GM21529 (cell line): ENCODE measurements at regions not wholly inside any gene's neighbourhood (a gene's known extent, or its start where the extent isn't known, plus 50 kb on each side); places are given as distances from the start of the nearest gene placed in this dataset.

Experiments
- ATAC-seq: cut with Tn5 transposase; IDR thresholded peaks from one replicate; pipeline ENCODE4 v1.9.1; 2021; ENCODE audit not compliant: unreplicated experiment

DNA sequence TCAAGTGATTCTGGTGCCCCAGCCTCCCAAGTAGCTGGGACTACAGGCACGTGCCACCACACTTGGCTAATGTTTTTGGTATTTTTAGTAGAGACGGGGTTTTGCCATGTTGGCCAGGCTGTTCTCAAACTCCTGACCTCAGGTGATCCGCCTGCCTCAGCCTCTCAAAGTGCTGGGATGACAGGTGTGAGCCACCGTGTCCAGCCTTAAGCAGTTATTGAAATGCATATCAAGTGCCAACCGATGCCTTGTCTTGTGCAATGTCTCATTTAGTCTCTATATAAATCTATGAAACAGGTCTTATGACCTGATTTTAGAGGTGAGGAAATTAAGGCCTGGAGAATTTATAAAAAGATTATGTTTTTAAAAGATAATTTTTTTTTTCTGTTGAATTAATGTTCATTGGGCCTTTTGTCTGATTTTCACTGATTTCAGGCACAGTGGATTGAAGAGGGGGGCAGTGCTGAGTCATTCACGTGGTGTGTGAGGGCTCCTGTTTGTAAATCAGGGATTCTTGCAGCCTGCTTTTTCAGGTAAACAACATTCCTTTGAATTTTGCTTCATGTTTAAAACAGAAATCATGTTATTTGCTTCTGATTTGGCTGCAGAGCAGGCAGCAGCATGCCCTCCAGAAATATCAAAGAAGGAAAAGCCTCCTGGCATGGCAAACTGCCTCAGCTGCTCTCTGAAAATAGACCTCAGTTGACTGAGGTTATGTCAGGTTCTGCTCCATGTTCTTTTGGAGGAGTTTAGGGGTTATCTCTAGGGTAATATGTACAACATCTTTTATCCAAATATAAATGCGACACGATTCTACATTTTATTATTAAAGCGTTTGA, 407.0 kb upstream of the RGMA start:
- ATAC-seq: no peak

DNA sequence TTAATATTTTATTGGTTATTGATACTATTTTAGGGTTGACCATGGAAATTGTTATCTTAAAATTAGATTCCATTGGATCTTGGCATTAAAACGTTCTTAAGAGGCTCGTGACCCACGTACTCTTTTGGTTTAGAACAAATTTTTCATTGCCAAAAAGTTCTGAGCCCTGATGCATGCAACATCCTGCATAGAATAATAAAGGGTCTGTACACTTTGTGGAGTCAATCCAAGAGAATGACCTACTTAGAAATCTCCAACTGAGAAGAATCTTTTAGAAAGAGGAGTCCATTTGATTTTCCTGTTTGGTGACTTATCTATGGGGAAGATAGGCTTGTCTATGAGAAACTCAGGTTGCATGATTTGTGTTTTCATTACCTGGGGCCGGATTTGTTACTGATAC, 404.2 kb upstream of the RGMA start:
- no peak for ATAC-seq

DNA sequence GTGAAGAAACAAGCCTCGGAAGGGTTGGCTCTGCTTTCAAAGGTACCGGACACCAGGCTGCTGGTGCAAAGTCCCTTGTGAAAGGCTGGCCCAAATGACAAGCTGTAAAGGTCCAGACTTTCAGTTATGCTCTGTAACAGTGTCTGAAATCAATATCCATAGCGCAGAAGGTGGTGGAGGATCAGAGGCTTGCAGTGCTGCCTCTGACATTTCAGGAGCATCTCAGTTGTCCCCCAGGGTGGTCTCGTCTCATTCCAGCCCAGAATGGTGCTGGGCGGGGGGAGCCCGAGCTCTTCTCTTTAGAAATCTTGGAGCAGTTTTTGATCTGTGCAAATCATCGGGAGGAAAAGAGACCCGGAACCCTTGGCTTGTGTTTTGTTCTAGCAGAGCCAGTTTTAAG, 402.3 kb upstream of the RGMA start:
- ATAC-seq: no peak

DNA sequence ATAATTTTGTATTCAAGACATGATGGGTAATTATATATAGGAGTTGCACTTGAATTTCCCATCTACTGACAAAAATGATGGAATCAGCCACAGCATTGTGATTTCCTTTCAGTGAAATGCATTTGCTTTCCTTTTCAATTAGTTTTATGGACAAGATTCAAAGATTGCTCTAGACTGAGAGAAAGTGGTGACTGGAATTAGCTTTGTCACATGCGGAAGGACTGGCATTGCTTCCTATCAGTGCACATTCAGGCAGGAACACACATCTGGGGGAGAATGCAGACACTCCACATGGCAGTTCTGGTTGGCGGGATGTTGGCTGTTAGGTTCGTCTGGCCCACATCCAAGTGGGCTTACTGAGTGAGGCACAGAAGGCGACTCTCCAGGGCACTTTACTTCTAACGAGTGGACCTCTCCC, 399.3 kb upstream of the RGMA start:
- ATAC-seq: no peak

DNA sequence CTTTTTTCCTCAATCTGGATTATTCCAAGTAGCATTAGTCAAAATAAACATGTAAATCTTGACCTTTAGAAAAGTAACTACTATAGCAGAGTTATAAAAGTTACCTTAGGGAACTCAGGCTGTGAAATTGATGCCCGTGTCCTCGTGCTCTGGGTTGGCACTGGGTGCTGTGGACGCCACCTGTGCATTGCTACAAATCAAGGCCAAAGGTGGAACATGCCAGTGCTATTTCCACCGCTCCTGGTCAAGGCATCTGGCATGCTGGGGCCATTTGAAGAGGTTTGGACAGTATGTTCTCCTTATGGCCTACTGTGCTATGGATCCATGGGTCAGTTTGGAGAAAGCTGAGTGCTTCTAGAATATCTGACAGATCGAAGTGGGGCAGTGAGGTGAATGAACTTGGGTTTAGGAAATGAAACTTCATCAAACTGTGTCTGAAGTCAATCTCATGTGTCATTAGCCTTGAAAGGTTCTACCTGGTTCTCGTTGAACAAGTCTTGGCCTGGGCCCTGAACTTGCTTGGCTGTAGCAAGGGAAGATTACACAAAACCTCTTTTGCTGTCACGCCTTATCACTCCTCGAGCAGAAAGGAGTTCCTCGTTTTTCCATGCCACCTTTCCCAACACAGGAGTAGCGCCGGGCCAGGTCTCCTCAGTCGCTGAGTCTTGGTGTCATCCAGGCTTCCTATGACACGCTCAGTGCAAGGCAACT, 397.6 kb upstream of the RGMA start:
- ATAC-seq: no peak

DNA sequence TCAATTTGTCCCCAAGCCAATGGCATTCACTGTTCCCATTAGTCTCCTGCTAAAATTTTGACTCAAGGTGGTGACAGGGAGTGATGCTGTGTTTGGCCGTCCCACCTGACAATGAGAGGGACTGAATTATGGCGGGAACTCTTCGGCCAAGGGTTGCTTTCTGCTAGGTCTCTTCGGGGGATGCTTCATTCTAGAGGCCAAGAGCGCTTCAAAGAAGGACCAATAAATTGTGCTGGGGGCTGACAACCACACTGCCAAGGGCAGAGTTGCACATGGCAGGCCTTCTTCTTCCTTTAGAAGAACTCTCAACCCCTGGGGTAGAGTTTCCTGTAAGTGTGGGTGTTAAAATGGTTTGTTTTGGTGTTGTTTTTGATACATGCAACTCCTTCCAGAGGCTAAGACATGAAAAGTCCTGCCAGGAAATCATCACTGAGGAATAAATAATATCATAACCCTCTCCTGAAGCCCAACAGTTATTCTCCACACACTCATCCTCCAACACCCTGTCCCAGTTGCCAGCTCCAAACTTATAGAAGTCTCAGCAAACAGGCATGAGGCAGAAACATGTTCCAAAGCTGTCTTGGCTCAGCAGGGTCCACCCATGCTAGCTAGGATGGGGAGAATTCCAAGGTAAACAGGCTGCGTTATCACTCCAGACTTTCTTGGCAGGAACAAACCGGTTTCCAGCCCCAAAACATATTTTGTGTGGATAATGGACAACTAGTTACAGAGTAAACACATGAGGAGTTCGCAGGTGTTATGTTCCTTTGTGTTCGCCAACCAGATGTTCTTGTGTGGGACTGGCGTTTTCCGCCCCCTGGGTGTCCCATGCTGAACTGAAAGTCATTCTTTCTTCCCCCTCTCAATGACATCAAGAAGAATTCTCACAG, 396.7 kb upstream of the RGMA start:
- no peak for ATAC-seq

DNA sequence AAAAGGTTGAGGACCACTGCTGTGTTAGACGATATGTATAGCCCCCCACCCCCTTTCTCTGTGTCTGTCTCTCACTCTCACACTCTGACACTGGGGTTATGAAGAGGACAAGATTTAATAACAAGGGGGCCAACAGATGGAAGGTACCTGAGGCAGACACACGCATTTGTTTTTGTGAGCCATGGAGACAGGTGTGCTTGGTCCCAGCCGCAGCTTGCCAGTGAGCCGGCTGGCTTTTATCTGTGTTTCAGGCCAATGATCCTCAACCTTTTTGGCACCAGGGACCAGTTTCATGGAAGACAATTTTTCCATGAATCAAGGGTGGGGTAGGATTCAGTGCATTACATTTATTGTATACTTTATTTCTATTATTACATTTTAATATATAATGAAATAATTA, 394.9 kb upstream of the RGMA start:
- ATAC-seq: no peak

DNA sequence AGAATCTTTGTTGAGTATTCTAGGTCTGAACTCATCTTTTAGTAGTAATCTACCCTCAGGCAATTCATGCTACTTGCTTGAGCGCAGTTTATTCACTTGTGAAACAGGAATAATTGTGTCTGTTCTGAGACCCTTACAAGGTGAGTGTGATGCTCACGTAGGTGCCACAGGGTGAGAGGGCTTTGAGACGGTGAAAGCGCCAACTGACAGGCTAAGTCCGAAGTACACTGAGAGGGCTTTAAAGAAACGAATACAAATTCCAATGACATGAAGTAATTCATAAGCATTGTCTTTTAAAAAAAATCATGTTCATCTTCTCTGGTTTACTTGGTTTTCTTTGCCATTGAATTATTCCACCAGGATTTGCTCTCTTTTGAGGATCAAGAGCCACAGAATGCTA, 393.7 kb upstream of the RGMA start:
- ATAC-seq: no peak

DNA sequence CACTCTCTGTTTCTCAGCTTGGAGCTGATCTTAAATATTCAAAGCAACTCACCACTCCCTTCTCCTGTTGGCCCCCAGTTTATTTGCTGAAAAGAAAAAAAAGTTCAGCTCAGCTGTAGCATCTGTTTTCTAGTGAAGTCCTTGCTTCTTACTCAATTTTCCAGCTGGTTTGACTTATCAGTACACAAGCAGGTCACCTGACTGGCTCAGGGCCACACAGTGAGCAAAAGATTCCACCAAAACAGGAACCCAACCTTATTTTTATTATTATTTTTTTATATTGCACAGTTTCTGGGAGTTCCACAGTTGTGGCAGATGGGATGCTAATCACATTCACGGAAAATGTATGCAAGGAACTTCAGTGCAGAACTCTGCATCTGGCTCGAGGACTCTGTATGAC, 390.7 kb upstream of the RGMA start:
- ATAC-seq: no peak

DNA sequence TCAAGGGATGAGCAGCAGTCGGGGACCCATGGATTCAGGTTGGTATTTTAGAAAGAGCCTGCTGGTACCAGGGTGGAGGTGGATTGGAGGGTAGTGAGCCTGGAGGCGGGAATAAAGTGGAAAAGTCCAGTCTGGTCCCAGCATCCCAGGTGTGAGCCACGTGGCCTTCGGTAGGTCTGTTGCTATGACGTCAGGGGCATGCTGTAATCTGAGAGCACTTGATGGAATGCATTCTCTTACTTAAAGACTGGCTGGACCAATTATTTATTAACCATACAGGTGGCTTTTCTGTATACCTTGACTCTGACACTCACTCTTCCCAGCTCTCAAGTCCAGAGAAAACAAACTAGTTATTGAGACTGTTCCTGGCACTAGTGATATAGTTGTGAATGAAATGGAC, 389.9 kb upstream of the RGMA start:
- no peak for ATAC-seq

DNA sequence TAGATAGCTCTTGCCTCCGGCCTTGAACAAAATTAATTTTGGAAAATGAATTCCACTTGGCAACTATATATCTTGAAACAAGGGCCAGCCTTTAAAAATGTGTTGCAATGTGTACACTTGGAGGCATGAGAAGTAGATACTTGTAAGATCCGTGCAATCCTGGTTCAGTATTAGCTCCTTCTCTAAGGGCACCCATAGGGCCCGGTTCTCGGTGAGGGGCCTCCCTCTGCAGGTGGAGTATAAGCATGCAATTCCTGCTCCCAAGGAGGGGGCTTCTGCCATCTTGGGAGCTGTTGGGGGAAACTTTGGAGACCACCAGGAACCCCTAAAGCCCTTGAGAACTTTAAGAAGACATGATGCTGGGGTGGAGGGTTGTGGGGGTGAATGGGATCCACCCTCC, 388.7 kb upstream of the RGMA start:
- no peak for ATAC-seq

DNA sequence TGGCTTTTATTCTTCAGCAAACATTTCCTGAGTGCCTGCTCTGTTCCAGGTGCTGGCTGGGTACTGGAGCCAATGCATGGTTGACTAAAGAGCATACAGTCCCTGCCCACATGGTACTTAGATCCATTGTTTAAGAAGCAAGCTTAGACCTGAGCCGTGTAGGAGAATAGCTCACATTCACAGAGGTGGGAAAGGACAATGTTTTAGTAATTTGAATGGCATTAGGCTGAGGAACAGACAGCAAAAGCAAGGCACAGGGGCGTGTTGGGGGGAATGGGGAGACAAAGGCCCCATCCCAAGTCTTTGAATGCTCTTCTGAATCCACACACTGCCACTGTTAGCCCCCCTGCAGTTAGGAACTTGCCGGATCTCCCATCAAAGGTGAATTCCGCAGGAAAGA, 388.2 kb upstream of the RGMA start:
- no peak for ATAC-seq

DNA sequence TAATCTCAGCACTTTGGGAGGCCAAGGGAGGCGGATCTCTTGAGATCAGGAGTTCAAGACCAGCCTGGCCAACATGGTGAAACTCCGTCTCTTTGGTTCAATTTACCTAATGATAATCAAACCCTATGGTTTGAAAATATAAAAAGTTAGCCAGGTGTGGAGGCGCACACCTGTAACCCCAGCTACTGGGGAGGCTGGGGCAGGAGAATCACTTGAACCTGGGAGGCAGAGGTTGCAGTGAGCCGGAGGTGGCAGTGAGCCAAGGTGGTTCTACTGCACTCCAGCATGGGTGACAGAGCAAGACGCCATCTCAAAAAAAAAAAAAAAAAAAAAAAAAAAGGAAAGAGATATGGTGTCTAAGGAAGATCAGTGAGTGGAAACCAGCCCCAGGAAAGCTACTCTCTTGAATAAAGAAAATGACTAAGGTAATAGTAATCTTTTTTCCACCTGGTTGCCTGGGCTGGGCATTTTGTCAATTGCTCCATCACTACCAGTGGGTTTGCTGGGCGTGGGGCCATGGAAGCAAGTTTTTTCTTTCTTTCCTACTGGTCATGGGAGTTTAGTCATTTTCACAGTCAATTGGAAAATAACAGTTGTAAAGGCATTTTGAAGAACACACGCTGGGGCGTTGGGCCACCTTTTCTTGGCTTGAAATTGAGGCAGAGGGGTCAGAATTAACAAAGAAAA, 387.6 kb upstream of the RGMA start:
- ATAC-seq: no peak

DNA sequence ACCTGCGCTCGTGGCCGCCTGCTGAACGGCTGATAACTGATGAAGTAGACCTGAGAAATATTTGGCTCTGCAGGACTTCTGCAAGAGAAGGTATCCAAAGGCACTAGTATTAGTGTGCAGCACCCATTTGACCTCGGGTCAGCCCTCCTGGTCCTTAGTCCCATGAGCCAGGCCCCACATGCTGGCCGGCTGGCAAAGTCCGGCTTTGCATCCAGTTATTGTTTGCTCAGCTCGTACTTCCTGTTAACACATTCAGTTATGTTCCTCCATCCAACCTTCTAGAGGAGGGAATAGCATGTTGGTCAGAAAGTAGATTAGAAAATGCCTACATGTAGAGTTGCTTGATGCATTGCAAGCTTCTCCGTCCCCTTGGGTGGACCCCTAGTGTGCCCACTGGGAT, 385.7 kb upstream of the RGMA start:
- no peak for ATAC-seq

DNA sequence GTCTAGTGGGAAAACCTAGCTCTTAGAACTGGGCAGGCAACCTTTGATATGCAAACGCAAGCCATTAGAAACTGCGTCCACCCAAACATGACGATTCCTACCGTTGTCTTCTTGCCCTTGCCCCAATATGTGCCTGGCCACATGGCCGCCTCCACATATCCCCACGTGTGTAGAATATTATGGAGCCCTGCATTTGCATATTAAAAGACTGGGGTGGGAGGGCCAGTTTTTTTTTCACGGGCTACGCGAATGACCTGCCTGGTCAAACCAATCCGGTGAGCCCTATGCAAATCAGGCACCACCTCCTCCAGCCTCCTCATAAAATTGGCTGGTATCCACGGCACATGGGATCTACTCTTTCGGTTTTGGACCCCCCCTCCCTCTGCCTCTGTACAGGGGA, 381.0 kb upstream of the RGMA start:
- ATAC-seq: no peak

DNA sequence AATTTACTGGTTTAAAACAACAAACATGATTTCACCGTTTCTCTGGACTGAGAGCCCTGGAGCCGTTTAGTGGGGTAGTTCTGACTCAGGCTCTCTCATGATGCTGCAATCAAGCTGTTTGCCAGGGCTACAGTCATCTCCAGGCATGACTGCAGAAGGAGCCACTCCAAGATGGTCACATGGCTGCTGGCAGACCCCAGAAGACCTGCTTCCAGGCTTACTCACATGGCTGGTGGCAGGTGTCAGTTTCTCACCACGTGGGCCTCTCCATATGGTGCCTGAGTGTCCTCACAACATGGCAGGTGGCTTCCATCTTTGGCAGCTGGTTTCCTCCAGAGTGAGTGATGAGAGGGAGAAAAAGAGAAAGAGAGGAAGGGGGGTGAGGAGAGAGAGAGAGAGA, 378.3 kb upstream of the RGMA start:
- ATAC-seq: no peak

DNA sequence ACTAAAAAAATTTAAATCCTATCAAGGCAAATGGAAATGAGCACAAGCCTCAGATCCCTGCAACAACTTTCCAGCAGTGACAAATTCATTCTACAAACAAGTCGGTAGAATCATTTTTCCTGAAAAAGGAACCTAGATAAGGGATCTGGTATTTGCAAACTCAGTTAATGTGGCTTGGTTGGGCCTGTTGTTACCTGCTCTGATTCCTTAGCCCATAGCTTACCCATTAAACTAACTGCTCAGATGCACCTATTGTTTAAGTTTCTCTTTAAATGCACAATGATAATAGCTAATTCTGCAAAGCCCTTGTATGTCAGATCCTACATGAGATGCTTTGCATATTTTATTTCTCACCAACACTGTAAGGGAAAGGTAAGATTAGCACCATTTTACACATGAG, 377.4 kb upstream of the RGMA start:
- no peak for ATAC-seq

DNA sequence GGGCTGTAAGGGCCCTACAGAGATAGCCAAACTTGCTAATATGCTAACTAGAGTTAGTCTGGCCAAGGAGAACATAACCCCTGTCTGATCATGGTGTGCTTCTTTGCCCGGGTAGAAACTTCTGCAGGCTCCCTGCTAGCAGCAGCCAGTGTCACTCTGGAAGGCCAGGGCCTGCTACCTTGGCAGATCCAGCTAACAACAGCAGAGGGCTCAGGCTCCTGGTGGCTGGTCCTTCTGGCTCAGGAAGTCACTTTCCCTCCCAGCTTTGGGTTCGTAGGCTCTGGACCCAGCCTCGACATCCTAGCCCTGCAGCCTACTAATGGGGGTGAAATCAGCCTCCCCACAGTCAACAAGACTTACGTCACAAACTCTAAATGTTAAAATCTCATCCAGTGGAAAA, 373.7 kb upstream of the RGMA start:
- ATAC-seq: no peak

DNA sequence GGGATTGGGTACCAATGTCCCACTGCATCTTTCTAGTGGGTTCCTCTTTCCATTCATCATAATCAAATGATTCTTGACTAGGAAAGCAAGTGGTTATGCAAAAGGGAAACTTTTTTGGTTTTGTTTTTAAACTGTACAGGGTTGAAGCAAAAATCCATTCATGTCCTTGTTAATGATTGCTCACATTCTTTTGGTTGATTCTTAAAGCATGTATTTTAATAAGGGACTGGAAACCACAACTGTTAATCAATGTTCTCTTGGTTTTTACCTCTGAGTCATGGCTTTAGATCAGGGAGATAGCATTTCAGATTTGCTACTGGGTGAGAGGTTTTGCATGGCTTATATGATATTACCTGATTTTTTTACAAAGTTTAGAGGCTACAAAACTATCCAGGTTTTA, 371.7 kb upstream of the RGMA start:
- peak; percentile 77 for ATAC-seq

DNA sequence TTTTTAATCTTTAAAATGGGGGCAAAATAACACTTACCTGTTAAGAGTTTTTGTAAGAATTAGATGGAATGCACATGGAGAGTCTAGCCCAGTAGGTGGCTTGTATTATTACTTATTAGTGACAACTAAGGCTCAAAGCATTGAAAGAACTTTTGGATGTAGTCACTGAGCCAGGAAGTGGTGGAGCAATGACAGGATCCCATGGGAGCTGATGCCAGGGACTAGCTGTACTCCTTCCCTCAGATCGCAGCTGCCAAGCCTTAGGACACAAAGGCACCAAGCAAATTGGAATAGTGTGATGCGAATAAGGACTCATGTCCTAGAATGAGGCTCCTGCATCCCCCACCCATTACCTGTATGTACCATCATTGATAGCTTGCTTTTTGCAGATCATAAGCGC, 370.4 kb upstream of the RGMA start:
- ATAC-seq: no peak

DNA sequence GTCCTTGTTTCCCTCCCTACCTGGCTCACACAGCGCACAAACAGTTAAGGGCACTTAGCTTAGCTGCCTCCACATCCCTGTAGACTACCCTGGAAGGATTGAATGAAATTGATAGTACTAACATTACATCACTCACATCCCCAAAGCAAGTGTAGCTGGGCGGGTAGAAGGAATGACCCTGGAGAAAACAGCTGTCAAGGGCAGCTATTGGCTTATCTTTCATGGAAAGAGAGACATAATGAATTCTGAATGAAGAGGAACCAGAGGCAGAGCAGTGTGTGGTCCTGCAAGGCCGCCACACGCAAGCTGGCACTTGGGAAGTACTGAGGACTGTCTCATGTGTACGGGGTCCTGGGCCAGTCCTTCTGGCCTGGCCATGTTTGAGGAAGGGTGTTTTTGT, 369.6 kb upstream of the RGMA start:
- no peak for ATAC-seq
